SK-N-SH (cell line): ENCODE measurements at regions not wholly inside any gene's neighbourhood (a gene's known extent, or its start where the extent isn't known, plus 50 kb on each side); places are given as distances from the start of the nearest gene placed in this dataset.

Experiments
- POLR2AphosphoS5 ChIP-seq: IDR thresholded peaks from 2 replicates; pipeline ENCODE4 v1.6.1; 2012; ENCODE audit warnings: low read depth, low read length
- RXRA ChIP-seq: IDR thresholded peaks from 2 replicates; pipeline ENCODE4 v1.4.0; 2012; ENCODE audit warnings: low read depth, mild to moderate bottlenecking, borderline replicate concordance
- YY1 ChIP-seq: IDR thresholded peaks from 2 replicates; pipeline ENCODE4 v1.4.0; 2012; ENCODE audit warnings: low read depth, mild to moderate bottlenecking
- TF ChIP-seq, protein P1 (sequence below): fragments of 200-600 bp; sonication (generic); IDR thresholded peaks from 2 replicates; pipeline ENCODE4 v1.6.1; 2017; ENCODE audit warnings: antibody characterized with exemption, mild to moderate bottlenecking, moderate library complexity
- TF ChIP-seq, protein P2 (sequence below): IDR thresholded peaks from 2 replicates; pipeline ENCODE4 v1.4.0; 2012; ENCODE audit warnings: low read depth

DNA sequence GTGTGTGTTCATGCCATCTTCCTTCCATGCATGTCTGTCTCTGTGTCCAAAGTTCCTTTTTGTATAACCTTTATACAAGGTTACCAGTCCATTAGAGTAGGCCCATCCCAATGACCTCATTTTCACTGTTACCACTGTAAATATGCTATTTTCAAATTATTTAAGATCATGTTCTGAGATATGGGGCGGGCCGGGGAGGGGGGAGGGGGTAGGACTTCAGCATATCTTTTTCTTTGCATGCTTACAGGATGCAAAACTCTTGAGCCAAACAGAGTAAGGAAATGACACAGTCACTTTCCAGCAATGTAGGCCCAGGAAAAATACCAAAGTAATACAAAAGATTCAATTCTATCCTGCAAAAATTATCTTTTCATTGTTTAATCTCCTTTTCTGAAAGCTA is 124.1 kb upstream of the HNRNPA3 start:
- TF ChIP-seq, protein P1, sequence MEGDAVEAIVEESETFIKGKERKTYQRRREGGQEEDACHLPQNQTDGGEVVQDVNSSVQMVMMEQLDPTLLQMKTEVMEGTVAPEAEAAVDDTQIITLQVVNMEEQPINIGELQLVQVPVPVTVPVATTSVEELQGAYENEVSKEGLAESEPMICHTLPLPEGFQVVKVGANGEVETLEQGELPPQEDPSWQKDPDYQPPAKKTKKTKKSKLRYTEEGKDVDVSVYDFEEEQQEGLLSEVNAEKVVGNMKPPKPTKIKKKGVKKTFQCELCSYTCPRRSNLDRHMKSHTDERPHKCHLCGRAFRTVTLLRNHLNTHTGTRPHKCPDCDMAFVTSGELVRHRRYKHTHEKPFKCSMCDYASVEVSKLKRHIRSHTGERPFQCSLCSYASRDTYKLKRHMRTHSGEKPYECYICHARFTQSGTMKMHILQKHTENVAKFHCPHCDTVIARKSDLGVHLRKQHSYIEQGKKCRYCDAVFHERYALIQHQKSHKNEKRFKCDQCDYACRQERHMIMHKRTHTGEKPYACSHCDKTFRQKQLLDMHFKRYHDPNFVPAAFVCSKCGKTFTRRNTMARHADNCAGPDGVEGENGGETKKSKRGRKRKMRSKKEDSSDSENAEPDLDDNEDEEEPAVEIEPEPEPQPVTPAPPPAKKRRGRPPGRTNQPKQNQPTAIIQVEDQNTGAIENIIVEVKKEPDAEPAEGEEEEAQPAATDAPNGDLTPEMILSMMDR = no peak
- TF ChIP-seq YY1 (no peak), RXRA (no peak), POLR2AphosphoS5 (no peak)
- TF ChIP-seq, protein P2, sequence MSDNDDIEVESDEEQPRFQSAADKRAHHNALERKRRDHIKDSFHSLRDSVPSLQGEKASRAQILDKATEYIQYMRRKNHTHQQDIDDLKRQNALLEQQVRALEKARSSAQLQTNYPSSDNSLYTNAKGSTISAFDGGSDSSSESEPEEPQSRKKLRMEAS = no peak
